Osteocyte (in vitro differentiated cells): ENCODE measurements at regions not wholly inside any gene's neighbourhood (a gene's known extent, or its start where the extent isn't known, plus 50 kb on each side); places are given as distances from the start of the nearest gene placed in this dataset.

Experiments
- DNase-seq: peaks from one replicate; pipeline ENCODE4 v3.0.0; 2021; ENCODE audit warnings: mixed read lengths; ENCODE audit not compliant: unreplicated experiment; ENCODE audit errors: extremely low spot score
- H3K27ac Mint-ChIP-seq: one replicate; pipeline ENCODE4 v1.8.0; 2021; ENCODE audit warnings: mild to moderate bottlenecking, mixed read lengths; ENCODE audit not compliant: unreplicated experiment
- H3K27me3 Mint-ChIP-seq: one replicate; pipeline ENCODE4 v1.8.0; 2021; ENCODE audit warnings: mixed read lengths; ENCODE audit not compliant: unreplicated experiment
- H3K36me3 Mint-ChIP-seq: one replicate; pipeline ENCODE4 v1.8.0; 2021; ENCODE audit warnings: mixed read lengths; ENCODE audit not compliant: unreplicated experiment
- H3K4me1 Mint-ChIP-seq: one replicate; pipeline ENCODE4 v1.8.0; 2021; ENCODE audit warnings: mixed read lengths; ENCODE audit not compliant: unreplicated experiment
- H3K4me3 Mint-ChIP-seq: one replicate; pipeline ENCODE4 v1.8.0; 2021; ENCODE audit warnings: mild to moderate bottlenecking, moderate library complexity, mixed read lengths; ENCODE audit not compliant: unreplicated experiment
- H3K9me3 Mint-ChIP-seq: one replicate; pipeline ENCODE4 v1.8.0; 2021; ENCODE audit warnings: mixed read lengths; ENCODE audit not compliant: unreplicated experiment
- TF ChIP-seq, protein P1 (sequence below): fragments of 200-600 bp; sonication (generic); IDR thresholded peaks from 2 replicates; pipeline ENCODE4 v1.5.0; 2021; ENCODE audit warnings: antibody characterized with exemption, mild to moderate bottlenecking, moderate library complexity

- Mint-ChIP-seq H3K27ac (peak overlapping the region; percentile 61), H3K36me3 (no peaks in the 10 kb centered on the region), H3K4me1 (peaks cover 38% of the 10 kb centered on the region), H3K4me3 (no peak overlapping the region), H3K27me3 (no peaks in the 10 kb centered on the region), H3K9me3 (no peaks in the 10 kb centered on the region)
- no peak for DNase-seq
- TF ChIP-seq, protein P1, sequence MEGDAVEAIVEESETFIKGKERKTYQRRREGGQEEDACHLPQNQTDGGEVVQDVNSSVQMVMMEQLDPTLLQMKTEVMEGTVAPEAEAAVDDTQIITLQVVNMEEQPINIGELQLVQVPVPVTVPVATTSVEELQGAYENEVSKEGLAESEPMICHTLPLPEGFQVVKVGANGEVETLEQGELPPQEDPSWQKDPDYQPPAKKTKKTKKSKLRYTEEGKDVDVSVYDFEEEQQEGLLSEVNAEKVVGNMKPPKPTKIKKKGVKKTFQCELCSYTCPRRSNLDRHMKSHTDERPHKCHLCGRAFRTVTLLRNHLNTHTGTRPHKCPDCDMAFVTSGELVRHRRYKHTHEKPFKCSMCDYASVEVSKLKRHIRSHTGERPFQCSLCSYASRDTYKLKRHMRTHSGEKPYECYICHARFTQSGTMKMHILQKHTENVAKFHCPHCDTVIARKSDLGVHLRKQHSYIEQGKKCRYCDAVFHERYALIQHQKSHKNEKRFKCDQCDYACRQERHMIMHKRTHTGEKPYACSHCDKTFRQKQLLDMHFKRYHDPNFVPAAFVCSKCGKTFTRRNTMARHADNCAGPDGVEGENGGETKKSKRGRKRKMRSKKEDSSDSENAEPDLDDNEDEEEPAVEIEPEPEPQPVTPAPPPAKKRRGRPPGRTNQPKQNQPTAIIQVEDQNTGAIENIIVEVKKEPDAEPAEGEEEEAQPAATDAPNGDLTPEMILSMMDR, result no peak
Measured at GRCh38 chr12:87827638-87828264, 201.4 kb downstream of the C12orf50 start.

GRCh38 chr12:87822923-87823322 is 206.3 kb downstream of the C12orf50 start:
- no peaks in the 10 kb centered on the region for H3K36me3 Mint-ChIP-seq
- H3K4me1 Mint-ChIP-seq, result peaks cover 65% of the 10 kb centered on the region
- no peaks in the 10 kb centered on the region for H3K27me3 Mint-ChIP-seq
- TF ChIP-seq, protein P1, result no peak
- no peak overlapping the region for H3K4me3 Mint-ChIP-seq
- no peak overlapping the region for H3K27ac Mint-ChIP-seq
- no peak for DNase-seq
- no peaks in the 10 kb centered on the region for H3K9me3 Mint-ChIP-seq

GRCh38 chr12:87820524-87821202 is 208.5 kb downstream of the C12orf50 start:
- Mint-ChIP-seq H3K36me3 (no peaks in the 10 kb centered on the region), H3K27ac (peak overlapping the region; percentile 76), H3K4me1 (peaks cover 74% of the 10 kb centered on the region), H3K27me3 (no peaks in the 10 kb centered on the region), H3K4me3 (no peak overlapping the region), H3K9me3 (no peaks in the 10 kb centered on the region)
- no peak for DNase-seq
- TF ChIP-seq, protein P1, result no peak

DNA sequence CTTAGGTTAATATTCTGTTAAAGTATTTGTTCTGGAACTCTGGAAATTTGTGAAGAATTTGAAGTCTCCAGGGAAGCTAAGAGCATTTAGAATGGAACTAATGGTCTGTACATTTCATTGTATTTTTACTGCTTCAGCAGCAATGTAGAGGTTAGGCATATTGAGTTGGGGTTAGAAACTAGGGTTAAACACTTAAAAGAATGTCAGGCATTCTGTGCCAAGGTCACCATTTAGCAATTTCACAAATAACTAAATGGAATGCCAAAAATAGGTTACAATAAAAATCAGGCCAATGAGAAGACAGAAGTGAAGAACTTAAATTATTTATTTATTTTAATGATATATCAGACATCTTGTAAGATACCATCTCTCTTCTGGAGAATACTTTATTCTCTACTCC is 210.8 kb downstream of the C12orf50 start:
- H3K27me3 Mint-ChIP-seq, result no peaks in the 10 kb centered on the region
- DNase-seq, result no peak
- H3K36me3 Mint-ChIP-seq, result no peaks in the 10 kb centered on the region
- H3K4me1 Mint-ChIP-seq, result peaks cover 81% of the 10 kb centered on the region
- TF ChIP-seq, protein P1, result no peak
- H3K4me3 Mint-ChIP-seq, result no peak overlapping the region
- peak overlapping the region; percentile 16 for H3K27ac Mint-ChIP-seq
- peaks cover 4% of the 10 kb centered on the region for H3K9me3 Mint-ChIP-seq

DNA sequence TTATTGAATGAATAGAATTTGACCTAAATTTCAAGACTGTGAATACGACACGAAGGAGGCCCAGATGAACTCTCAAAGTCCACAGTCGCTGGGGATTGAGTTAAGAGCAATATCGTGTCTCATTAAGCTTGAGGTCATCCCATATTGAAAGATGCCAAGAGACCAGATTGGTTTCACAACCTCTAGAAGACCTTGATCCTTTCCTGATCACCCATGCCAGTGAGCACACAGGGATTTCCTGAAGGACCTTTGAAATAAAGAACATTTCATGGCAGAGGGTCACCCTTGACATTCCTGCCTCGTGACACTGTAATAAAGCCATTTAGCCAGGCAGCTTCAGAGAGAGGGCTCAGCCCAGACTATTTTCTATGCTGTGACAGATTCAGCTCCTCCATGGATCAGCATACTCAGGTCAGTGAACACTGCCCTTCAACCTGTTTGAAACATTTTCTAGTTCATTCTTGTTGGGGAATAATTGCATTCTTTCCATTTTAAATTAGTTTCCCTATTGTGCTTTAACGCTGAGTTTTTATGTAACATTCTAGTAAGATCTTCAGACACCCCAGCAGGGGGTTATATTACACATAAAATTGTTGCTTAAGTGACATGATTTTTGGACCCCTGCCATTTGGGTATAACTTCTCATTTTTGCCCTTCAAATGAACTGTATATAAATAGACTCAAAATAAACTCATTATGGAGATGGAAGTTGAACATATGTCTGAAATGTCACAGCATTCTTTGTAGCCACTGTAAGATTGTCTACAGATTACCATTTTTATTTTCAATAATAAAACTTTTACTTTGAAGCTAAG is 213.2 kb downstream of the C12orf50 start:
- TF ChIP-seq, protein P1, result no peak
- Mint-ChIP-seq H3K4me1 (peaks cover 74% of the 10 kb centered on the region), H3K36me3 (no peaks in the 10 kb centered on the region), H3K4me3 (peak overlapping the region; percentile 15), H3K27me3 (no peaks in the 10 kb centered on the region), H3K27ac (peak overlapping the region; percentile 78), H3K9me3 (peaks cover 4% of the 10 kb centered on the region)
- DNase-seq, result no peak
